ENCODE measurements at regions not wholly inside any gene's neighbourhood (a gene's known extent, or its start where the extent isn't known, plus 50 kb on each side); places are given as distances from the start of the nearest gene placed in this dataset.

DNA sequence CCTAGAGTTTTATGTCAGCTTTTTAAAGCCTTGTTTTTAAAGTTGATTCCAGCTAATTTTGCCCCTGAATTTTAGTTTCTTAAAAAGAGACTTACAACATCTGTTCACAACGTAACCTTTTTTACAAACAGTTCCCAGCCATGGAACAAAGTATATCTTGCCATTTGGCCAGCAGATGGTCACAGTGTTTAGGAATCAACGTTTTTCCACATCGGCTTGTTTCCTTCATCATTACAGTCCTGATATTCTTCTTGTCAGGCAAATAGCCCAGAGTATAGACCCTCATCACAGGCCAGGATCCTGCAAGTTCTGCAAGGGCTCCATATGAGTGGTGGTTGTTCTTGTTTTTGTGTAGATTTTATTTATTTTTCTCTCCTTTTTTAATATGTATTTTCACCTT lies 341.7 kb upstream of the HTR1E start:
- intact Hi-C loops (cut with micrococcal nuclease; ENCODE audit: unreplicated experiment), result no loop called here
- Histone ChIP-seq H2AFZ (ENCODE audit: low read length) (peak overlapping the region; percentile 30; the same call in 1 of the 2 replicates), H3K36me3 (ENCODE audit: insufficient read depth, low read length) (no peaks in the 10 kb centered on the region), H4K20me1 (ENCODE audit: insufficient read depth, low read length) (no peaks in the 10 kb centered on the region), H3K4me2 (ENCODE audit: low read length) (no peak overlapping the region), H3K79me2 (ENCODE audit: insufficient read depth, low read depth, low read length) (no peaks in the 10 kb centered on the region), H3K9me3 (ENCODE audit: low read length) (no peaks in the 10 kb centered on the region), H3K4me3 (ENCODE audit: low read depth, low read length, poor library complexity, severe bottlenecking) (no peak overlapping the region), H3K9me2 (ENCODE audit: insufficient read depth, low read length) (no peaks in the 10 kb centered on the region), H3K27ac (ENCODE audit: low read depth, low read length, poor library complexity, severe bottlenecking) (no peak overlapping the region), H3K4me1 (ENCODE audit: insufficient read depth, low read length, poor library complexity, severe bottlenecking) (peaks cover 5% of the 10 kb centered on the region)
- no peak for TF ChIP-seq EZH2phosphoT487 (IDR thresholded peaks at IDR 0.05; ENCODE audit: borderline replicate concordance, low read depth, low read length)
- DNase-seq (ENCODE audit: low spot score), result no peak
- no TSS peak for BruUV-seq (replicated peaks)
- CTCF ChIA-PET (ENCODE audit: unreplicated experiment), result no interaction called here
- POLR2A ChIA-PET, result no interaction called here

GRCh38 chr6:86586195-86586594 lies 351.1 kb upstream of the HTR1E start:
- ChIA-PET POLR2A (no interaction called here), CTCF (ENCODE audit: unreplicated experiment) (no interaction called here)
- peaks cover 18% of the 10 kb centered on the region; the same call in 1 of the 2 replicates for H3K9me3 ChIP-seq (ENCODE audit: low read length)
- H2AFZ ChIP-seq (ENCODE audit: low read length), result no peak overlapping the region
- H3K4me1 ChIP-seq (ENCODE audit: insufficient read depth, low read length, poor library complexity, severe bottlenecking), result peaks cover 27% of the 10 kb centered on the region
- no peak overlapping the region for H3K27ac ChIP-seq (ENCODE audit: low read depth, low read length, poor library complexity, severe bottlenecking)
- no peaks in the 10 kb centered on the region for H3K79me2 ChIP-seq (ENCODE audit: insufficient read depth, low read depth, low read length)
- BruUV-seq (replicated peaks), result no TSS peak
- TF ChIP-seq EZH2phosphoT487 (IDR thresholded peaks at IDR 0.05; ENCODE audit: borderline replicate concordance, low read depth, low read length), result no peak
- no peak for TF ChIP-seq CTCF (conservative IDR thresholded peaks at IDR 0.05; ENCODE audit: low read length)
- DNase-seq (ENCODE audit: low spot score), result no peak
- no peaks in the 10 kb centered on the region for H4K20me1 ChIP-seq (ENCODE audit: insufficient read depth, low read length)
- H3K9me2 ChIP-seq (ENCODE audit: insufficient read depth, low read length), result no peaks in the 10 kb centered on the region
- intact Hi-C loops (cut with micrococcal nuclease; ENCODE audit: unreplicated experiment), result no loop called here
- no peak overlapping the region for H3K4me3 ChIP-seq (ENCODE audit: low read depth, low read length, poor library complexity, severe bottlenecking)
- no peaks in the 10 kb centered on the region for H3K36me3 ChIP-seq (ENCODE audit: insufficient read depth, low read length)
- H3K4me2 ChIP-seq (ENCODE audit: low read length), result no peak overlapping the region

DNA sequence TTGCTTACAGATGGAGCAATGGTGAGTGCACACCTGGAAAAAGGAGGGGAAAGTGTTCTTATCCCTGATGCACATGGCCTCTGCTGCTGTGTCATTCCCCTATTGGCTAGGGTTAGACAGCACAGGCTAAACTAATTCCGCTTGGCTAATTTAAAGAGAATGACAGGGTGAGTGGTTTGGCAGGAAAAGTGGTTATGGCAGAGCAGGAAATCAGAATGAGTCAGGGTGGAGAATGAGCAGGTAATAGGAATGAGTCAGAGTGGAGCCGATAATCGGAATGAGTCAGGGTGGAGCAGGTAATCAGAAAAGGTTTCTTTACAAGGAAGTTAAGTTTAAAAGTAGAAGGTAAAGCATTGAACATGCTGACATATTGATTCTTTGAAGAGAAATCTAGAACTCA lies 355.5 kb upstream of the HTR1E start:
- no peak for DNase-seq (ENCODE audit: low spot score)
- no peak overlapping the region for H3K27ac ChIP-seq (ENCODE audit: low read depth, low read length, poor library complexity, severe bottlenecking)
- CTCF ChIA-PET (ENCODE audit: unreplicated experiment), result no interaction called here
- no peaks in the 10 kb centered on the region for H3K9me2 ChIP-seq (ENCODE audit: insufficient read depth, low read length)
- POLR2A ChIA-PET, result no interaction called here
- no peaks in the 10 kb centered on the region for H4K20me1 ChIP-seq (ENCODE audit: insufficient read depth, low read length)
- H3K36me3 ChIP-seq (ENCODE audit: insufficient read depth, low read length), result no peaks in the 10 kb centered on the region
- intact Hi-C loops (cut with micrococcal nuclease; ENCODE audit: unreplicated experiment), result no loop called here
- no TSS peak for BruUV-seq (replicated peaks)
- H2AFZ ChIP-seq (ENCODE audit: low read length), result no peak overlapping the region
- no peak overlapping the region for H3K4me2 ChIP-seq (ENCODE audit: low read length)
- no peak overlapping the region for H3K4me3 ChIP-seq (ENCODE audit: low read depth, low read length, poor library complexity, severe bottlenecking)
- peaks cover 18% of the 10 kb centered on the region; the same call in 1 of the 2 replicates for H3K9me3 ChIP-seq (ENCODE audit: low read length)
- H3K79me2 ChIP-seq (ENCODE audit: insufficient read depth, low read depth, low read length), result no peaks in the 10 kb centered on the region
- no peak for TF ChIP-seq EZH2phosphoT487 (IDR thresholded peaks at IDR 0.05; ENCODE audit: borderline replicate concordance, low read depth, low read length)
- TF ChIP-seq CTCF (conservative IDR thresholded peaks at IDR 0.05; ENCODE audit: low read length), result no peak
- no peaks in the 10 kb centered on the region for H3K4me1 ChIP-seq (ENCODE audit: insufficient read depth, low read length, poor library complexity, severe bottlenecking)

All from OCI-LY7 (cell line).